ENCODE measurements at regions not wholly inside any gene's neighbourhood (a gene's known extent, or its start where the extent isn't known, plus 50 kb on each side); places are given as distances from the start of the nearest gene placed in this dataset.

DNA sequence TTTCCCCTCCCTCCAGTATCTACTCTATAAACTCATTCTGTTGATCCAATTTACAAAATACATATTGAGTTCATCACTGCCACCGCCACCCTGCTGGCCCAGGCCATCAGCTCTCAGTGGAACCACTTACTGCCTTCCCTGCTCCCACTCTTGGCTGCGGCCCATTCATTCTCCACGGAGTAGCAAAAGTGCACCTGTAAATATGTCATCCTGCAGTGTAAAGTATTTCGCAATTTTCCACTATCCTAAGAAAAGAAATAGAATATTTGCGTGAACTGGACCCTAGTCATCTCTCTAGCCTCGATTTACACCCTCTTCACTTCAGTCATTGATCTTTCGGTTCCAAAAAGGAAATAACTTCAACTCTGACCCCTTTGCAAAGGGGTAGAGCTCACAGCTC lies 258.3 kb upstream of the TFAP2D start:
- no peaks in the 10 kb centered on the region for H3K9me2 ChIP-seq (ENCODE audit: insufficient read depth)
- H4K20me1 ChIP-seq (ENCODE audit: insufficient read depth): no peaks in the 10 kb centered on the region
- H3K27me3 ChIP-seq (ENCODE audit: insufficient read depth, low read depth): no peaks in the 10 kb centered on the region
- H2AFZ ChIP-seq: no peak overlapping the region
- H3K27ac ChIP-seq: no peak overlapping the region
- H3K79me2 ChIP-seq (ENCODE audit: low read depth): no peaks in the 10 kb centered on the region
- no peaks in the 10 kb centered on the region for H3K36me3 ChIP-seq (ENCODE audit: low read depth)
- BruUV-seq (replicated peaks): no TSS peak
- H3K4me3 ChIP-seq: no peak overlapping the region
- intact Hi-C loops (cut with micrococcal nuclease; ENCODE audit: unreplicated experiment): no loop called here
- ChIA-PET CTCF (no interaction called here), POLR2A (ENCODE audit: unreplicated experiment) (interaction anchor here (0.7 kb wide), 1 partner anchor 193 kb away, joined by 7 read pairs; no protein-coding TSS in a partner anchor)
- no peaks in the 10 kb centered on the region for H3F3A ChIP-seq (ENCODE audit: insufficient read depth, low read depth)
- no peak for DNase-seq
- no peaks in the 10 kb centered on the region for H3K4me1 ChIP-seq (replicated peaks; ENCODE audit: insufficient read depth)
- H3K9me3 ChIP-seq (ENCODE audit: insufficient read depth, low read depth): no peaks in the 10 kb centered on the region
- no peak overlapping the region for H3K4me2 ChIP-seq
- TF ChIP-seq, protein P1, sequence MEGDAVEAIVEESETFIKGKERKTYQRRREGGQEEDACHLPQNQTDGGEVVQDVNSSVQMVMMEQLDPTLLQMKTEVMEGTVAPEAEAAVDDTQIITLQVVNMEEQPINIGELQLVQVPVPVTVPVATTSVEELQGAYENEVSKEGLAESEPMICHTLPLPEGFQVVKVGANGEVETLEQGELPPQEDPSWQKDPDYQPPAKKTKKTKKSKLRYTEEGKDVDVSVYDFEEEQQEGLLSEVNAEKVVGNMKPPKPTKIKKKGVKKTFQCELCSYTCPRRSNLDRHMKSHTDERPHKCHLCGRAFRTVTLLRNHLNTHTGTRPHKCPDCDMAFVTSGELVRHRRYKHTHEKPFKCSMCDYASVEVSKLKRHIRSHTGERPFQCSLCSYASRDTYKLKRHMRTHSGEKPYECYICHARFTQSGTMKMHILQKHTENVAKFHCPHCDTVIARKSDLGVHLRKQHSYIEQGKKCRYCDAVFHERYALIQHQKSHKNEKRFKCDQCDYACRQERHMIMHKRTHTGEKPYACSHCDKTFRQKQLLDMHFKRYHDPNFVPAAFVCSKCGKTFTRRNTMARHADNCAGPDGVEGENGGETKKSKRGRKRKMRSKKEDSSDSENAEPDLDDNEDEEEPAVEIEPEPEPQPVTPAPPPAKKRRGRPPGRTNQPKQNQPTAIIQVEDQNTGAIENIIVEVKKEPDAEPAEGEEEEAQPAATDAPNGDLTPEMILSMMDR (conservative IDR thresholded peaks at IDR 0.05): no peak
- no peak for TF ChIP-seq EZH2 (IDR thresholded peaks at IDR 0.05; ENCODE audit: low read depth)

DNA sequence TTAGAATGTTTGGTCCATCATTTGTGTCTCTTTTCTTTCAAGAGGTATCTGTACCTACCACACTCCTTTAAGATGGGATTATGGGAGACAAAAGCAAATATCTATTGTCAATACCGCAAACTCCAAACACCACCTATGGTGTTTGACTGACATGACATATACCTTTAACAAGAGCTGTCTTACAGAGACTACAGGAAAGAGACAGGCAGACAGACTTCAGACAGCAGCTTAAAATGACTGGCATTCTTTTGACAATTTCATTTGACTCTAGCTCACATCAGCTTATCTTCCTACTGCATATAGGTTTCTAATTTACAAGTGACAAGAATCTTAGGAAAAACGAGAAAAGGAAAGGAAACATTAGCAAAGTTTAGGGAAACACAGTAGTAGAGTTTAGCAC lies 256.0 kb upstream of the TFAP2D start:
- H3K4me3 ChIP-seq: no peak overlapping the region
- no peaks in the 10 kb centered on the region for H3K9me3 ChIP-seq (ENCODE audit: insufficient read depth, low read depth)
- no peaks in the 10 kb centered on the region for H3K27me3 ChIP-seq (ENCODE audit: insufficient read depth, low read depth)
- ChIA-PET POLR2A (ENCODE audit: unreplicated experiment) (no interaction called here), CTCF (no interaction called here)
- H3K36me3 ChIP-seq (ENCODE audit: low read depth): no peaks in the 10 kb centered on the region
- no TSS peak for BruUV-seq (replicated peaks)
- no peak overlapping the region for H2AFZ ChIP-seq
- no peaks in the 10 kb centered on the region for H4K20me1 ChIP-seq (ENCODE audit: insufficient read depth)
- intact Hi-C loops (cut with micrococcal nuclease; ENCODE audit: unreplicated experiment): no loop called here
- TF ChIP-seq, protein P1 (conservative IDR thresholded peaks at IDR 0.05): no peak
- DNase-seq: no peak
- no peaks in the 10 kb centered on the region for H3F3A ChIP-seq (ENCODE audit: insufficient read depth, low read depth)
- H3K27ac ChIP-seq: no peak overlapping the region
- no peaks in the 10 kb centered on the region for H3K4me1 ChIP-seq (replicated peaks; ENCODE audit: insufficient read depth)
- H3K4me2 ChIP-seq: no peak overlapping the region
- no peaks in the 10 kb centered on the region for H3K79me2 ChIP-seq (ENCODE audit: low read depth)
- no peaks in the 10 kb centered on the region; the same call in 1 of the 2 replicates for H3K9me2 ChIP-seq (ENCODE audit: insufficient read depth)

DNA sequence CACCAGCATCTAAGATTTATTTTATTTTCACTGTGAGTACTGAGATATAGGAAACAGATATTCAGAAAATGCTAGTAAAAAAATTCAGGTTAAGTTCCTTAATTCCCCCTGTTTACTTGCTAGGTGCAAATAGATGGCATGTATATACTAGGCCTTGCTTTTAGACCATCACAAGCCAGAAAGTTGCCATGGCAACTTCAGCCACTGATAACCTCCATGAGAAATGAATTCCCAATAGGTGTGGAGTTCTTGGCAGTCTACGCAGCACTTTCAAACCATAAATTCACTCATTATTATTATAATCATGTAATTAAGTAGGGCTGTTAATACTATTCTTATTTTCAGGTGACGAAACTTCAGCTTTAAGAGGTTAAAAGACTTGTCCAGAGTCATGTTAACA lies 251.6 kb upstream of the TFAP2D start:
- Histone ChIP-seq H3K9me2 (ENCODE audit: insufficient read depth) (no peaks in the 10 kb centered on the region; the same call in 1 of the 2 replicates), H3F3A (ENCODE audit: insufficient read depth, low read depth) (no peaks in the 10 kb centered on the region), H3K9me3 (ENCODE audit: insufficient read depth, low read depth) (no peaks in the 10 kb centered on the region), H3K79me2 (ENCODE audit: low read depth) (no peaks in the 10 kb centered on the region), H3K27ac (no peak overlapping the region), H2AFZ (no peak overlapping the region), H3K4me2 (no peak overlapping the region), H3K4me1 (replicated peaks; ENCODE audit: insufficient read depth) (no peaks in the 10 kb centered on the region), H4K20me1 (ENCODE audit: insufficient read depth) (no peaks in the 10 kb centered on the region), H3K36me3 (ENCODE audit: low read depth) (no peaks in the 10 kb centered on the region), H3K4me3 (no peak overlapping the region), H3K27me3 (ENCODE audit: insufficient read depth, low read depth) (no peaks in the 10 kb centered on the region)
- TF ChIP-seq, protein P1 (conservative IDR thresholded peaks at IDR 0.05): no peak
- POLR2A ChIA-PET (ENCODE audit: unreplicated experiment): no interaction called here
- no peak for DNase-seq
- intact Hi-C loops (cut with micrococcal nuclease; ENCODE audit: unreplicated experiment): no loop called here
- CTCF ChIA-PET: no interaction called here
- BruUV-seq (replicated peaks): no TSS peak

All from PC-9 (cell line).